Gastroesophageal sphincter (tissue), 3 donors: ENCODE measurements at regions not wholly inside any gene's neighbourhood (a gene's known extent, or its start where the extent isn't known, plus 50 kb on each side); places are given as distances from the start of the nearest gene placed in this dataset.

Source experiments
- POLR2A ChIP-seq, 2 donors: fragments of 450-650 bp; IDR thresholded peaks; one replicate each; pipeline ENCODE4 v1.6.1; 2017; ENCODE audit warnings: antibody characterized with exemption in 2 of 2, mild to moderate bottlenecking in 2 of 2, moderate library complexity in 1 of 2
- TF ChIP-seq, protein P1 (sequence below), 4 experiments: fragments of 200-600 bp in 2 of 4; fragments of 450-650 bp in 2 of 4; sonication (generic) in 1 of 4; IDR thresholded peaks; one replicate each; pipeline ENCODE4 v1.5.1; 2017 to 2019; ENCODE audit warnings: antibody characterized with exemption in 4 of 4, mild to moderate bottlenecking in 2 of 4, moderate library complexity in 2 of 4

GRCh38 chr4:108324450-108324849, 155.7 kb upstream of the LEF1 start:
- TF ChIP-seq, protein P1, sequence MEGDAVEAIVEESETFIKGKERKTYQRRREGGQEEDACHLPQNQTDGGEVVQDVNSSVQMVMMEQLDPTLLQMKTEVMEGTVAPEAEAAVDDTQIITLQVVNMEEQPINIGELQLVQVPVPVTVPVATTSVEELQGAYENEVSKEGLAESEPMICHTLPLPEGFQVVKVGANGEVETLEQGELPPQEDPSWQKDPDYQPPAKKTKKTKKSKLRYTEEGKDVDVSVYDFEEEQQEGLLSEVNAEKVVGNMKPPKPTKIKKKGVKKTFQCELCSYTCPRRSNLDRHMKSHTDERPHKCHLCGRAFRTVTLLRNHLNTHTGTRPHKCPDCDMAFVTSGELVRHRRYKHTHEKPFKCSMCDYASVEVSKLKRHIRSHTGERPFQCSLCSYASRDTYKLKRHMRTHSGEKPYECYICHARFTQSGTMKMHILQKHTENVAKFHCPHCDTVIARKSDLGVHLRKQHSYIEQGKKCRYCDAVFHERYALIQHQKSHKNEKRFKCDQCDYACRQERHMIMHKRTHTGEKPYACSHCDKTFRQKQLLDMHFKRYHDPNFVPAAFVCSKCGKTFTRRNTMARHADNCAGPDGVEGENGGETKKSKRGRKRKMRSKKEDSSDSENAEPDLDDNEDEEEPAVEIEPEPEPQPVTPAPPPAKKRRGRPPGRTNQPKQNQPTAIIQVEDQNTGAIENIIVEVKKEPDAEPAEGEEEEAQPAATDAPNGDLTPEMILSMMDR (IDR thresholded peaks at IDR 0.05), result no peak
- no peak for TF ChIP-seq POLR2A (IDR thresholded peaks at IDR 0.05)
